Neuron (in vitro differentiated cells): ENCODE measurements at regions not wholly inside any gene's neighbourhood (a gene's known extent, or its start where the extent isn't known, plus 50 kb on each side); places are given as distances from the start of the nearest gene placed in this dataset.

Source experiments
- H2AFZ ChIP-seq: one replicate; pipeline ENCODE4 v1.6.1; 2013; ENCODE audit warnings: low read depth, mild to moderate bottlenecking, inconsistent platforms, low read length, moderate library complexity
- H3K27me3 ChIP-seq: one replicate; pipeline ENCODE4 v1.6.1; 2013; ENCODE audit warnings: low read length; ENCODE audit not compliant: insufficient read depth
- H3K36me3 ChIP-seq: one replicate; pipeline ENCODE4 v1.6.1; 2013; ENCODE audit warnings: low read length; ENCODE audit not compliant: insufficient read depth
- H3K4me1 ChIP-seq: one replicate; pipeline ENCODE4 v1.6.1; 2013; ENCODE audit warnings: low read length; ENCODE audit not compliant: insufficient read depth
- H3K4me3 ChIP-seq: 2 replicates; pipeline ENCODE4 v1.5.1; 2013; ENCODE audit warnings: mild to moderate bottlenecking, low read length, moderate library complexity
- H3K9me3 ChIP-seq: one replicate; pipeline ENCODE4 v1.6.1; 2013; ENCODE audit warnings: low read length

- no peaks in the 10 kb centered on the region for H3K36me3 ChIP-seq
- H2AFZ ChIP-seq: no peak overlapping the region
- H3K4me3 ChIP-seq: no peak overlapping the region
- peaks cover 16% of the 10 kb centered on the region for H3K4me1 ChIP-seq
- no peaks in the 10 kb centered on the region for H3K27me3 ChIP-seq
- no peaks in the 10 kb centered on the region for H3K9me3 ChIP-seq
Measured at GRCh38 chr3:57009802-57010201, 50.7 kb upstream of the SPATA12 start.

DNA sequence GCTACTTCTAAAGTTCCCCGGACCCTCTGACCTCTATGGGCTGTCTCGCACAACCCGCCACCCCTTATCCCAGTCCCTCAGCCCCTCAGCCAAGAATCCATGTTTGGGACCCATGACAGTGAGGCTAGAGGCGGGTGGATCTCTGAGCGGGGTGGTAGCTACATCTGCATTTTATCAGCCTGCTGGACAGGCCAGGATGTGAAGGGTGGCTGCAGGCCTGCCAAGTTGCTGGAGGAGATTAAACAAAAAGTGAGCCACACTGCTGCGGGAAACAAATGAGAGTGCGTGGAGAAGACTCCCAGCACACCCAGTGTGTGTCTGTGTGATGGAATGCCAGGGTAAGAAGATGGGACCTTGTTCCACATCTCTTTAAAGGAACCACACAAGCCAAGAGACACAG is 51.1 kb upstream of the SPATA12 start:
- Histone ChIP-seq H3K9me3 (no peaks in the 10 kb centered on the region), H3K4me1 (peaks cover 16% of the 10 kb centered on the region), H3K4me3 (no peak overlapping the region), H3K27me3 (no peaks in the 10 kb centered on the region), H2AFZ (no peak overlapping the region), H3K36me3 (no peaks in the 10 kb centered on the region)

DNA sequence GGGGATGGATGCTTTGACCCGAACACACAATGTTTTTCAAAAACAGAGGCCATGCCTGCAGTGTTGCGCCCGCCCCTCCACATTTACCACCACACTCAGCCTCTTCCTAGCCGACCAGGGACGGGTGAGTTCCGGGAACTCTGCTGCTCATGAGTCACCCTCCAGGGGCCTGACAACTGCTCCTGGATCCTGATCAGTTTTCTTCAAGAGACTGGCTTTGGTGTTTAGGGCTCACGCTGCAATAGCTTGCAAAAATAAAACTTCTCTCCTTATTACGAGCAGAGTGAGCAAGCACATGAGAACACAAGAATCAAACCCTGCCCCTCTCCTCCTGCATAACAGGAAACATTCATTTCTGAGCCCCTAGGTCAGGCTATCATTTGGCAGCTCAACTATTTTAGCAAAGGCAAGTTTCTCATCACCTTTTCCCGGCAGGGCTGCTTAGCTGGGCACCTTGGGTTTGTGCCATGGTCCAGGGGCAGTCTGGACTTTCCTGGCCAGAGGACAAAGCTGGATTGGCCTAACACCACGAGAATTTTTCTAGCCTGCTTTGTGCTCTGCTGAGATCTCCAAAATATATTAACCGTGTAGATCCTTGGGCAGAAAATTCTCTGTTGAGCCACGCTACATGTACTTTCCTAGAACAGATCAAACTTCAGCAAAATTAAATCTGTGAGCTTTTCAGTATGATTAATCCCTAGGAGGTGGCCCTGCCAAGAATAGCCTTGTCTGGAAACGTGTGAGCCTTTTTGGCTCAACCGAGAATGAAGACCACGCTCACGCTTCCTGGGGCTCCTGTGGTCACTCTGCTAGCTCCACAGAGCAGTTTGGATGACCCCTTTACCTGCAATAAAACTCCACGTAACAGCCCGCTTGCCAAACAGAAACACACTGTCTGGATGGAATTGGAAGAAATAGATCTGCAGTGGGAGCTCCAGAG is 52.7 kb upstream of the SPATA12 start:
- Histone ChIP-seq H3K36me3 (no peaks in the 10 kb centered on the region), H3K9me3 (no peaks in the 10 kb centered on the region), H3K4me3 (no peak overlapping the region), H2AFZ (no peak overlapping the region), H3K27me3 (no peaks in the 10 kb centered on the region), H3K4me1 (peaks cover 16% of the 10 kb centered on the region)

DNA sequence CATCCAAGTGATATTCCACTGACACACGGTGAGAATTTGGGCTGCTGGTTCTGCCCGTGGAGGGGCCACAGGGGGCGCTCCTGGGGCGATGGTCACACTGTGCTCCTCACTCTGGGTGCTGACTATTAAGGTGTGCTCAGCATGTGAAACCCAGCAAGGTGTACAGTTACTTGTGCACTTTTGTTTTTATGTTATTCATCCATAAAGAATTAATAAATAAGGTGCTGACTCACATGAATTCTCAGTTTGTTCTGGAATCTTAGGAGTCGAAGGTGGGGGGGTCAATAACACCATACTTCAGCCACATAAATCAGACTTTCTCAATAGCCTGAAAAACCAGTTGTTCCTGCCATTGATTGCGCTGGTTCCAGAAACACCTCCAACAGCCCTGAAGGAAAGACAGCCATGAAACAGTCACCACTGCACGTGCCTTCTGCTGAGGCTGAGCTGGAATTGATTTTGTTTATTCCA is 53.5 kb upstream of the SPATA12 start:
- Histone ChIP-seq H3K27me3 (no peaks in the 10 kb centered on the region), H3K4me1 (peaks cover 16% of the 10 kb centered on the region), H3K4me3 (no peak overlapping the region), H2AFZ (no peak overlapping the region), H3K9me3 (no peaks in the 10 kb centered on the region), H3K36me3 (no peaks in the 10 kb centered on the region)

DNA sequence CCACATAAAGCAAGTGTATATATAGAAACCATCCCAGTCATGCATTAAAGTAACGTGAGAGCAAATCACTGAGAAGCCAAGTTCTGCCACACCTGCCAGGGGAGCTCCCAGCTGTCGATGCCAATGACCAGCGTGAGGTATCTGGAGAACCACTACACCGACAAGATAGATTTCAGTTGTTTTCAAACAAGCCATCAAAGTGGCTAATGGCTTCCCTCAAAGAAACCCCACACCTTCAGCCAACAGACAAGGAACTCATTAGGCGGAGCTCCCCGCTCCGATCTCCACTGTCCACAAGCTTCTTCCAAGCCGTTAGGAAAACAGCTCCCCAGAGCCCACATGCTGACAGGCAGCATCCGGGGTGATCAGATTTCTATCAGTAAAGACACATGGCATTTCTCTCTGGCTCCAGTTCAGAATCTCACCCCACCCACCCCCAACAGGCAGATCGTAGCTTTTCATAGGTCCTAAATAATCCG is 54.2 kb upstream of the SPATA12 start:
- H3K27me3 ChIP-seq: no peaks in the 10 kb centered on the region
- H3K36me3 ChIP-seq: no peaks in the 10 kb centered on the region
- no peak overlapping the region for H3K4me3 ChIP-seq
- peaks cover 16% of the 10 kb centered on the region for H3K4me1 ChIP-seq
- no peak overlapping the region for H2AFZ ChIP-seq
- no peaks in the 10 kb centered on the region for H3K9me3 ChIP-seq

GRCh38 chr3:57004229-57004628 is 56.2 kb upstream of the SPATA12 start:
- peaks cover 16% of the 10 kb centered on the region for H3K4me1 ChIP-seq
- no peaks in the 10 kb centered on the region for H3K27me3 ChIP-seq
- H3K4me3 ChIP-seq: no peak overlapping the region
- no peak overlapping the region for H2AFZ ChIP-seq
- H3K9me3 ChIP-seq: no peaks in the 10 kb centered on the region
- H3K36me3 ChIP-seq: no peaks in the 10 kb centered on the region

DNA sequence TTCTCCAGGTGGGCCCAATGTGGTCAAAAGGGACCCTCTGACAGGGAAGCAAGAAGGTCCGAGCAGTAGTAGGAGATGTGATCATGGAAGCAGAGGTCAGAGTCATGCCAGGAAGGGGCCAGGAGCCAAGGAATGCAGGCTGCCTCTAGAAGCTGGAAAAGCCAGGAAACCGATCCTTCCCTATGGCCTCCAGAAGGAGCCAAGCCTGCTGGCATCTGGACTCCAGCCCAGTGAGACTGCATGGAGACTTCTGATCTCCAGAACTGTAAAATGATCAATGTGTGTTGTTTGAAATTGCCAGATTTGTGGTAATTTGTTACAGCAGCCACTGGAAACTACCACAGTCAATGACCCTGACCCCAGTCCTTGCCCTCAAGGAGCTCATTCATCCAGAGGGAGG is 56.8 kb upstream of the SPATA12 start:
- H3K9me3 ChIP-seq: no peaks in the 10 kb centered on the region
- H3K4me1 ChIP-seq: peaks cover 16% of the 10 kb centered on the region
- no peak overlapping the region for H3K4me3 ChIP-seq
- H2AFZ ChIP-seq: no peak overlapping the region
- H3K27me3 ChIP-seq: no peaks in the 10 kb centered on the region
- H3K36me3 ChIP-seq: no peaks in the 10 kb centered on the region

- Histone ChIP-seq H3K4me3 (no peak overlapping the region), H3K9me3 (no peaks in the 10 kb centered on the region), H3K4me1 (no peaks in the 10 kb centered on the region), H3K36me3 (no peaks in the 10 kb centered on the region), H2AFZ (no peak overlapping the region), H3K27me3 (no peaks in the 10 kb centered on the region)
Measured at GRCh38 chr3:57001356-57001755, 59.1 kb upstream of the SPATA12 start.

- H2AFZ ChIP-seq: no peak overlapping the region
- H3K27me3 ChIP-seq: no peaks in the 10 kb centered on the region
- no peaks in the 10 kb centered on the region for H3K4me1 ChIP-seq
- no peaks in the 10 kb centered on the region for H3K36me3 ChIP-seq
- H3K4me3 ChIP-seq: no peak overlapping the region
- no peaks in the 10 kb centered on the region for H3K9me3 ChIP-seq
Measured at GRCh38 chr3:57000012-57000411, 60.5 kb upstream of the SPATA12 start.

- Histone ChIP-seq H3K4me3 (no peak overlapping the region), H3K4me1 (no peaks in the 10 kb centered on the region), H3K27me3 (no peaks in the 10 kb centered on the region), H3K36me3 (no peaks in the 10 kb centered on the region), H2AFZ (no peak overlapping the region), H3K9me3 (no peaks in the 10 kb centered on the region)
Measured at GRCh38 chr3:56999547-56999946, 60.9 kb upstream of the SPATA12 start.

DNA sequence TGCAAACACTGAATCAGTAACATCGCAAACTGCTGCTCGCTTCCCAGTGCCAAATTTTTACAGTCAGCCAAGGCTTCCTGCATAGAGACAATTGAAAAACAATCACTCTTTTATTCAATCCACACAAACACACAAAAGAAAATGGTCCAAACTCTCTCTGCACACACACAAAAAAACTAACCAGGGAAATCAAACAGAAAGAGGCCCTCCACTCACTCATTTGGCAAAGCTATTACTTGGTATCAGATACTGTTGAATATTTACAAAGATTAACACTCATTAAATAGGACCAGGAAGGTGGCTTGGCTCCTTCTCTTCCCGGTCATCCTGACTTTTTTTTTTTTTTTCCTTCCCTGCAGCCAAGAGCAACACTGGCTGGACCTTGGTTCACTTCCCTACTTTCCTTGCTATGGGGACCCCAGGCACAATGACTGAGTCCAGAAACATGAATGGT is 62.4 kb upstream of the SPATA12 start:
- Histone ChIP-seq H3K4me3 (no peak overlapping the region), H2AFZ (no peak overlapping the region), H3K27me3 (no peaks in the 10 kb centered on the region), H3K4me1 (no peaks in the 10 kb centered on the region), H3K9me3 (no peaks in the 10 kb centered on the region), H3K36me3 (no peaks in the 10 kb centered on the region)

GRCh38 chr3:56997675-56998074 is 62.8 kb upstream of the SPATA12 start:
- Histone ChIP-seq H3K36me3 (no peaks in the 10 kb centered on the region), H3K9me3 (no peaks in the 10 kb centered on the region), H3K27me3 (no peaks in the 10 kb centered on the region), H2AFZ (no peak overlapping the region), H3K4me1 (no peaks in the 10 kb centered on the region), H3K4me3 (no peak overlapping the region)

GRCh38 chr3:56997041-56997440 is 63.4 kb upstream of the SPATA12 start:
- Histone ChIP-seq H3K36me3 (no peaks in the 10 kb centered on the region), H3K27me3 (no peaks in the 10 kb centered on the region), H3K9me3 (no peaks in the 10 kb centered on the region), H3K4me1 (no peaks in the 10 kb centered on the region), H3K4me3 (no peak overlapping the region), H2AFZ (no peak overlapping the region)
